HG03439 (cell line): ENCODE measurements at regions not wholly inside any gene's neighbourhood (a gene's known extent, or its start where the extent isn't known, plus 50 kb on each side); places are given as distances from the start of the nearest gene placed in this dataset.

Source experiments
- ATAC-seq: cut with Tn5 transposase; IDR thresholded peaks from one replicate; pipeline ENCODE4 v1.9.1; 2021; ENCODE audit warnings: mild to moderate bottlenecking, moderate library complexity; ENCODE audit not compliant: unreplicated experiment

- no peak for ATAC-seq
Observed at GRCh38 chr12:60119327-60119726, 523.5 kb downstream of the SLC16A7 start.

GRCh38 chr12:60120199-60120598 lies 524.4 kb downstream of the SLC16A7 start:
- ATAC-seq, result no peak

GRCh38 chr12:60123557-60123956 lies 527.7 kb downstream of the SLC16A7 start:
- ATAC-seq, result no peak

GRCh38 chr12:60137513-60137912 lies 541.7 kb downstream of the SLC16A7 start:
- no peak for ATAC-seq

- no peak for ATAC-seq
Observed at GRCh38 chr12:60138526-60138925, 542.7 kb downstream of the SLC16A7 start.

GRCh38 chr12:60144395-60144794 lies 548.6 kb downstream of the SLC16A7 start:
- no peak for ATAC-seq

GRCh38 chr12:60148109-60148508 lies 552.3 kb downstream of the SLC16A7 start:
- ATAC-seq, result no peak

GRCh38 chr12:60148831-60149230 lies 553.0 kb downstream of the SLC16A7 start:
- ATAC-seq, result no peak

- ATAC-seq, result no peak
Observed at GRCh38 chr12:60152756-60153155, 556.9 kb downstream of the SLC16A7 start.

- ATAC-seq, result no peak
Observed at GRCh38 chr12:60159761-60160160, 563.9 kb downstream of the SLC16A7 start.

- no peak for ATAC-seq
Observed at GRCh38 chr12:60162988-60163720, 567.3 kb downstream of the SLC16A7 start.

GRCh38 chr12:60165781-60166180 lies 570.0 kb downstream of the SLC16A7 start:
- ATAC-seq, result no peak

GRCh38 chr12:60168441-60168840 lies 572.6 kb downstream of the SLC16A7 start:
- no peak for ATAC-seq

- ATAC-seq, result no peak
Observed at GRCh38 chr12:60169904-60170303, 574.1 kb downstream of the SLC16A7 start.

- ATAC-seq, result no peak
Observed at GRCh38 chr12:60172266-60173211, 576.7 kb downstream of the SLC16A7 start.

- no peak for ATAC-seq
Observed at GRCh38 chr12:60173224-60174170, 577.7 kb downstream of the SLC16A7 start.

GRCh38 chr12:60174476-60174875 lies 578.6 kb downstream of the SLC16A7 start:
- ATAC-seq, result no peak

- ATAC-seq, result no peak
Observed at GRCh38 chr12:60174941-60175340, 579.1 kb downstream of the SLC16A7 start.

- no peak for ATAC-seq
Observed at GRCh38 chr12:60176891-60177290, 581.1 kb downstream of the SLC16A7 start.

- no peak for ATAC-seq
Observed at GRCh38 chr12:60180298-60180697, 584.5 kb downstream of the SLC16A7 start.

GRCh38 chr12:60182354-60182753 lies 586.5 kb downstream of the SLC16A7 start:
- no peak for ATAC-seq
